Cardiac muscle cell (in vitro differentiated cells and primary cell): ENCODE measurements at regions not wholly inside any gene's neighbourhood (a gene's known extent, or its start where the extent isn't known, plus 50 kb on each side); places are given as distances from the start of the nearest gene placed in this dataset.

Experiments used
- DNase-seq, 2 donors: peaks; one replicate each; pipeline versions ENCODE4 v3.0.0 to v3.0.0-alpha.2; 2010 to 2017; ENCODE audit warnings: low read depth in 1 of 2, low spot score in 1 of 2
- H3K27ac ChIP-seq: fragments of 200-600 bp; sonication (generic); 2 replicates; pipeline ENCODE4 v1.5.1; 2016
- H3K27me3 ChIP-seq: fragments of 200-600 bp; sonication (generic); 2 replicates; pipeline ENCODE4 v1.6.0; 2016; ENCODE audit warnings: control low read depth
- H3K36me3 ChIP-seq: fragments of 200-600 bp; sonication (generic); 2 replicates; pipeline ENCODE4 v1.5.1; 2016; ENCODE audit warnings: control low read depth
- H3K4me1 ChIP-seq: fragments of 200-600 bp; sonication (generic); 2 replicates; pipeline ENCODE4 v1.8.1; 2017; ENCODE audit warnings: low read depth, mild to moderate bottlenecking, mixed run types
- H3K4me3 ChIP-seq: fragments of 200-600 bp; sonication (generic); 2 replicates; pipeline ENCODE4 v1.5.1; 2016; ENCODE audit warnings: mild to moderate bottlenecking
- H3K9me3 ChIP-seq: fragments of 200-600 bp; sonication (generic); 2 replicates; pipeline ENCODE4 v1.5.1; 2017; ENCODE audit warnings: low read depth, mild to moderate bottlenecking, control low read depth
- CTCF ChIP-seq: IDR thresholded peaks from 2 replicates; pipeline ENCODE4 v1.5.1; 2012; ENCODE audit warnings: low read depth, mild to moderate bottlenecking, low read length

GRCh38 chr14:103273145-103273744 lies 60.8 kb upstream of the EIF5 start:
- H3K36me3 ChIP-seq: no peaks in the 10 kb centered on the region
- no peak for TF ChIP-seq CTCF
- peaks cover 28% of the 10 kb centered on the region for H3K27me3 ChIP-seq
- no peak overlapping the region for H3K4me3 ChIP-seq
- H3K9me3 ChIP-seq: no peaks in the 10 kb centered on the region
- H3K4me1 ChIP-seq: no peaks in the 10 kb centered on the region
- no peak for DNase-seq
- no peak overlapping the region for H3K27ac ChIP-seq

- TF ChIP-seq CTCF: no peak
- no peaks in the 10 kb centered on the region for H3K36me3 ChIP-seq
- no peaks in the 10 kb centered on the region for H3K4me1 ChIP-seq
- H3K9me3 ChIP-seq: no peaks in the 10 kb centered on the region
- no peak overlapping the region for H3K4me3 ChIP-seq
- no peak overlapping the region for H3K27ac ChIP-seq
- DNase-seq: no peak
- peaks cover 36% of the 10 kb centered on the region for H3K27me3 ChIP-seq
These were observed 60.1 kb upstream of the EIF5 start for GRCh38 chr14:103273745-103274615.

GRCh38 chr14:103275000-103275399 lies 59.0 kb upstream of the EIF5 start:
- no peaks in the 10 kb centered on the region for H3K36me3 ChIP-seq
- H3K27me3 ChIP-seq: peaks cover 46% of the 10 kb centered on the region
- TF ChIP-seq CTCF: no peak
- DNase-seq: no peak
- H3K9me3 ChIP-seq: no peaks in the 10 kb centered on the region
- no peaks in the 10 kb centered on the region for H3K4me1 ChIP-seq
- no peak overlapping the region for H3K27ac ChIP-seq
- no peak overlapping the region for H3K4me3 ChIP-seq

- peaks cover 56% of the 10 kb centered on the region for H3K27me3 ChIP-seq
- H3K4me3 ChIP-seq: no peak overlapping the region
- no peak for DNase-seq
- H3K36me3 ChIP-seq: no peaks in the 10 kb centered on the region
- H3K27ac ChIP-seq: no peak overlapping the region
- H3K9me3 ChIP-seq: no peaks in the 10 kb centered on the region
- H3K4me1 ChIP-seq: no peaks in the 10 kb centered on the region
- TF ChIP-seq CTCF: no peak
These were observed 56.1 kb upstream of the EIF5 start for GRCh38 chr14:103277931-103278330.

- DNase-seq: no peak
These were observed 54.7 kb upstream of the EIF5 start for GRCh38 chr14:103279142-103280025.

More at GRCh38 chr14:103279142-103280025, 54.7 kb upstream of the EIF5 start:
- Histone ChIP-seq H3K9me3 (no peaks in the 10 kb centered on the region), H3K36me3 (no peaks in the 10 kb centered on the region), H3K4me3 (peak overlapping the region; percentile 11), H3K27me3 (peaks cover 52% of the 10 kb centered on the region), H3K27ac (no peak overlapping the region), H3K4me1 (no peaks in the 10 kb centered on the region)
- no peak for TF ChIP-seq CTCF
